ENCODE measurements at regions not wholly inside any gene's neighbourhood (a gene's known extent, or its start where the extent isn't known, plus 50 kb on each side); places are given as distances from the start of the nearest gene placed in this dataset.

DNA sequence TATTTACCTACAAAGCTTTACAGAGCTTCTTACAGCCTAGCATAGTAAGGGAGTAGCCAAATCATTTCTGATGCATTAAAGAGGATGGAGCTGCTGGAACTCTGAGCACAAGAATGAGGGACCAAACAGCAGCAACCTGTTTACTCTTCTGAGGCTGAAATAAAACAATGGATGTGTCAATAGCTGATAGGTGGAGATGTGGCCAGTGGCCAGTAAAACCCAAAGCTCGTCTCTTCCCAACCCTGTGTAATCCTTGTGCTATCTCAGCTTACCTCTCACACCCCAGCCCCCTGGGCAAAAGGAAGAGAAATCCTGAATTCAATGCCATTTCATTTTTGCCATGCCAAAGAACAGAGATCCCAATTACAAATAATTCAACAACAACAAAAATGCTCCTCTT, 446.7 kb upstream of the SMIM31 start:
- no peaks in the 10 kb centered on the region for H3K4me1 ChIP-seq
- no peak overlapping the region for H3K27ac ChIP-seq
- 47 to 50% methylated on average over 1 of the region's 1 CpG for WGBS, 2 donors
- intact Hi-C loops (cut with DNase I): no loop called here
- H3K4me3 ChIP-seq: no peak overlapping the region
- ATAC-seq (no peak), DNase-seq (no peak)
- no peaks in the 10 kb centered on the region for H3K9me3 ChIP-seq
- H3K27me3 ChIP-seq: no peaks in the 10 kb centered on the region
- TF ChIP-seq, protein P1, sequence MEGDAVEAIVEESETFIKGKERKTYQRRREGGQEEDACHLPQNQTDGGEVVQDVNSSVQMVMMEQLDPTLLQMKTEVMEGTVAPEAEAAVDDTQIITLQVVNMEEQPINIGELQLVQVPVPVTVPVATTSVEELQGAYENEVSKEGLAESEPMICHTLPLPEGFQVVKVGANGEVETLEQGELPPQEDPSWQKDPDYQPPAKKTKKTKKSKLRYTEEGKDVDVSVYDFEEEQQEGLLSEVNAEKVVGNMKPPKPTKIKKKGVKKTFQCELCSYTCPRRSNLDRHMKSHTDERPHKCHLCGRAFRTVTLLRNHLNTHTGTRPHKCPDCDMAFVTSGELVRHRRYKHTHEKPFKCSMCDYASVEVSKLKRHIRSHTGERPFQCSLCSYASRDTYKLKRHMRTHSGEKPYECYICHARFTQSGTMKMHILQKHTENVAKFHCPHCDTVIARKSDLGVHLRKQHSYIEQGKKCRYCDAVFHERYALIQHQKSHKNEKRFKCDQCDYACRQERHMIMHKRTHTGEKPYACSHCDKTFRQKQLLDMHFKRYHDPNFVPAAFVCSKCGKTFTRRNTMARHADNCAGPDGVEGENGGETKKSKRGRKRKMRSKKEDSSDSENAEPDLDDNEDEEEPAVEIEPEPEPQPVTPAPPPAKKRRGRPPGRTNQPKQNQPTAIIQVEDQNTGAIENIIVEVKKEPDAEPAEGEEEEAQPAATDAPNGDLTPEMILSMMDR (IDR thresholded peaks at IDR 0.05): no peak
- no peak for TF ChIP-seq POLR2A (IDR thresholded peaks at IDR 0.05)
- no peaks in the 10 kb centered on the region for H3K36me3 ChIP-seq (replicated peaks in 1 of 2; ENCODE audit: insufficient read depth in 1 of 2, low read depth in 2 of 2)

DNA sequence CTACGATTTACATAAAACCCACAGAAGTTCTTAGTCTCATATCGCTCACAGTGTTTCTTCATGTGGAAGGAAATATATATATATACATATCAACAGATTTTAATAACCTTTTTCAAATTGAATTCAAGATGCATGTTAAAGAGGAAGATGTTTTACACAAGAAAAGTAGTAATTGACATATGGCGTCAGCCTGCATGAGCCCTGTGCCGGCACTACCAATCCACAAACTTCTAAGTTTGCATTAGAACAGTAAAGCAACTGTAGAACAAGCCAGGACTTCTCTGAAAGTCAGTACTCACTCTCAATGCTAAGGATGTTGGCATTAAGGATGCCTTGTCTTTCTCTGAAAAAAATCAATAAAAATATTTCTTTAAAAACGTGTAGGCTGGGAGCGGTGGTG, 441.3 kb upstream of the SMIM31 start:
- Histone ChIP-seq H3K36me3 (replicated peaks in 1 of 2; ENCODE audit: insufficient read depth in 1 of 2, low read depth in 2 of 2) (no peaks in the 10 kb centered on the region), H3K9me3 (no peaks in the 10 kb centered on the region), H3K4me3 (no peak overlapping the region), H3K27me3 (no peaks in the 10 kb centered on the region), H3K27ac (no peak overlapping the region), H3K4me1 (no peaks in the 10 kb centered on the region)
- DNase-seq (no peak), ATAC-seq (no peak)
- TF ChIP-seq, protein P1 (IDR thresholded peaks at IDR 0.05): no peak
- no peak for TF ChIP-seq POLR2A (IDR thresholded peaks at IDR 0.05)
- intact Hi-C loops (cut with DNase I): no loop called here
- 80 to 81% methylated on average over 6 of the region's 6 CpGs for WGBS, 2 donors

DNA sequence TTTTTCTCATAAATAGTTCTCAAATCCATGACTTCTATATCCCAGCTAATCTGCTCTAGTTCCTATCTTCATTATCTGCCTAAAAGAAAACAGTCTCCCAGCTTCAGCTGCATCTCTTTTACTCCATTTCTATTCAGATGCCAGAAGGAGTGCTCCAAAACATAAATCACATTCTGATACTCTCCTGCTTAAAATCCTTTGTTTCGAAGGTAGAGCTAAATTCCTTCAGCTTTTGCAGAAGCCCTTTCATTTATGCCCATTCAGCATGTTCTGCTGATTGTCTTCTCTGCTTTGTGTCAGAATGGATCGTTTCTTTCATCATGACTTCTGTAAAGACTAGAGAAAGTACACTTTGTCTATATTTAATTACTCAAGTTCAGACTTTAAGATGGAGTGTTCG, 440.1 kb upstream of the SMIM31 start:
- DNase-seq (no peak), ATAC-seq (no peak)
- H3K9me3 ChIP-seq: no peaks in the 10 kb centered on the region
- WGBS, 2 donors: 28% methylated on average over 3 of the region's 3 CpGs
- H3K4me1 ChIP-seq: no peaks in the 10 kb centered on the region
- H3K36me3 ChIP-seq (replicated peaks in 1 of 2; ENCODE audit: insufficient read depth in 1 of 2, low read depth in 2 of 2): no peaks in the 10 kb centered on the region
- no peaks in the 10 kb centered on the region for H3K27me3 ChIP-seq
- intact Hi-C loops (cut with DNase I): no loop called here
- H3K4me3 ChIP-seq: no peak overlapping the region
- no peak overlapping the region for H3K27ac ChIP-seq
- TF ChIP-seq, protein P1 (IDR thresholded peaks at IDR 0.05): no peak
- TF ChIP-seq POLR2A (IDR thresholded peaks at IDR 0.05): no peak

DNA sequence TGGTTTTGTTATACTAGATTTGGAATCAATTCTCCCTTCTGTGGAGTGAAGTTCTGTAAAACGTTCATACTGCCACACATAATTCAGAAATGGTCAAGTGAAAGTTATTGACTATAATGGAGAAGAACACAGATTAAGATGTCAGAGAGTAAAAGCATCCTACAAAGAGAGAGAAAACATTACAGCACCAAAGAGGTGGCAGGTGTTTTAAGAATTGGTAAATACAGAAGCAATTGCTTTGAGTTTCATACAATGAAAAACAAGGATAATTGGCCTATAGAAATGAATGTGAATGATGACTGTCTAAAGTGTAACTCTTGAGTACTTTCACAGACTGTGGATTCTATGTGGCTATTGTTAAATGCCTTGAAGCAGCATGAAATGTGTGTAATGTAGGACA, 435.6 kb upstream of the SMIM31 start:
- H3K9me3 ChIP-seq: no peaks in the 10 kb centered on the region
- H3K4me3 ChIP-seq: no peak overlapping the region
- H3K27me3 ChIP-seq: no peaks in the 10 kb centered on the region
- intact Hi-C loops (cut with DNase I): no loop called here
- no peaks in the 10 kb centered on the region for H3K4me1 ChIP-seq
- H3K27ac ChIP-seq: no peak overlapping the region
- H3K36me3 ChIP-seq (replicated peaks in 1 of 2; ENCODE audit: insufficient read depth in 1 of 2, low read depth in 2 of 2): no peaks in the 10 kb centered on the region
- no peak for ATAC-seq
- DNase-seq: no peak
- WGBS, 2 donors: 23 to 25% methylated on average over 1 of the region's 1 CpG
- TF ChIP-seq POLR2A (IDR thresholded peaks at IDR 0.05): no peak
- TF ChIP-seq, protein P1 (IDR thresholded peaks at IDR 0.05): no peak

DNA sequence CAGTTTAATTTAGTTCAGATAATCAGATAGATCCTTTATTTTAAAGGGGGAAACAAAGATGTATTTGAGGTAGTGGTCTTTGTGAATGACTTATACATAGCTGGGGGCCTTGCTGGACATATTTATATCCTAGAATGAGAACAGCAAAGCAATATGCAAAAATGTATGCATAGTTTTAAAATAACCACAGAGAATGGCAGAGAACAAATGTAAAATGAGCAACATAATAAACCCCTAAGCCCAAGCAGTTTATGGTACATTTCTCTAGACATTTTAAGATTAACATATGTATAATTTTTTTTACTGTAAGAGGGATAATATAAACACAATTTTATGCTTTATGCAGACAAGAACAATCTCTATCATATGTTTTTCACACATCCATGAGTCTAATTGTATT, 434.2 kb upstream of the SMIM31 start:
- intact Hi-C loops (cut with DNase I): no loop called here
- no peak overlapping the region for H3K4me3 ChIP-seq
- H3K27ac ChIP-seq: no peak overlapping the region
- ATAC-seq (no peak), DNase-seq (no peak)
- no peaks in the 10 kb centered on the region for H3K27me3 ChIP-seq
- no peaks in the 10 kb centered on the region for H3K4me1 ChIP-seq
- H3K9me3 ChIP-seq: no peaks in the 10 kb centered on the region
- no peaks in the 10 kb centered on the region for H3K36me3 ChIP-seq (replicated peaks in 1 of 2; ENCODE audit: insufficient read depth in 1 of 2, low read depth in 2 of 2)
- TF ChIP-seq, protein P1 (IDR thresholded peaks at IDR 0.05): no peak
- TF ChIP-seq POLR2A (IDR thresholded peaks at IDR 0.05): no peak

Data from body of pancreas (tissue), 4 donors.